Fibroblast of pulmonary artery (primary cell): ENCODE measurements at regions not wholly inside any gene's neighbourhood (a gene's known extent, or its start where the extent isn't known, plus 50 kb on each side); places are given as distances from the start of the nearest gene placed in this dataset.
"Not testable (repeated sequence)": the region's sequence is repeated elsewhere in the genome, so short reads cannot be mapped to it uniquely, and the experiment has no call there.

Experiments used
- DNase-seq: peaks from one replicate; pipeline ENCODE4 v3.0.0-alpha.2; 2010; ENCODE audit warnings: low read depth
- H3K4me3 ChIP-seq: replicated peaks from 2 replicates; pipeline ENCODE4 v1.5.1; 2011; ENCODE audit warnings: low read depth, mild to moderate bottlenecking, control low read depth, low read length, moderate library complexity
- TF ChIP-seq, protein P1 (sequence below): IDR thresholded peaks from 2 replicates; pipeline ENCODE4 v1.5.1; 2011; ENCODE audit warnings: mild to moderate bottlenecking, control low read depth, low read length, inconsistent platforms; ENCODE audit errors: missing control alignments

- no peak overlapping the region for H3K4me3 ChIP-seq
- TF ChIP-seq, protein P1, sequence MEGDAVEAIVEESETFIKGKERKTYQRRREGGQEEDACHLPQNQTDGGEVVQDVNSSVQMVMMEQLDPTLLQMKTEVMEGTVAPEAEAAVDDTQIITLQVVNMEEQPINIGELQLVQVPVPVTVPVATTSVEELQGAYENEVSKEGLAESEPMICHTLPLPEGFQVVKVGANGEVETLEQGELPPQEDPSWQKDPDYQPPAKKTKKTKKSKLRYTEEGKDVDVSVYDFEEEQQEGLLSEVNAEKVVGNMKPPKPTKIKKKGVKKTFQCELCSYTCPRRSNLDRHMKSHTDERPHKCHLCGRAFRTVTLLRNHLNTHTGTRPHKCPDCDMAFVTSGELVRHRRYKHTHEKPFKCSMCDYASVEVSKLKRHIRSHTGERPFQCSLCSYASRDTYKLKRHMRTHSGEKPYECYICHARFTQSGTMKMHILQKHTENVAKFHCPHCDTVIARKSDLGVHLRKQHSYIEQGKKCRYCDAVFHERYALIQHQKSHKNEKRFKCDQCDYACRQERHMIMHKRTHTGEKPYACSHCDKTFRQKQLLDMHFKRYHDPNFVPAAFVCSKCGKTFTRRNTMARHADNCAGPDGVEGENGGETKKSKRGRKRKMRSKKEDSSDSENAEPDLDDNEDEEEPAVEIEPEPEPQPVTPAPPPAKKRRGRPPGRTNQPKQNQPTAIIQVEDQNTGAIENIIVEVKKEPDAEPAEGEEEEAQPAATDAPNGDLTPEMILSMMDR: no peak
- DNase-seq: peak; percentile 52
Measured at GRCh38 chr2:234178330-234179030, 128.0 kb downstream of the SPP2 start.

DNA sequence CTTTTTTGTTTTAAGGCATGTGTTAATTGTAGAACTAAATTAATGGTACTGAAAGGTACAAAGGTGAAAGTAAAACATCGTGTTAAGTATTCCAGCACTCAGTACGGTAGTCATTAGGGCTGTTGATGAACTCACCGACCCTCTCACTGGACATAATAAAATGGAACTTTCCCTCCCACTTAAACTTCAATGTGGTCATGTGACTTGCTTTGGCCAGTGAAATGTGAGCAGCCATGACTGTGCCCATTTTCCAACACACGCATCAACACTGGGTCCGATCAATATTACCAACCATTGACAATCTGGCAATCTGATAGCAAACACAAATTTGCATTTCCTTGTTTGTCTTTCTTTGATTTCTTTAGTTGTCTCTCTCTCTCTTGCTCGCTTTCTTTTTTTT lies 125.1 kb downstream of the SPP2 start:
- TF ChIP-seq, protein P1: no peak
- no peak for DNase-seq
- no peak overlapping the region for H3K4me3 ChIP-seq

GRCh38 chr2:234174742-234175141 lies 124.2 kb downstream of the SPP2 start:
- TF ChIP-seq, protein P1: no peak
- DNase-seq: no peak
- H3K4me3 ChIP-seq: no peak overlapping the region

DNA sequence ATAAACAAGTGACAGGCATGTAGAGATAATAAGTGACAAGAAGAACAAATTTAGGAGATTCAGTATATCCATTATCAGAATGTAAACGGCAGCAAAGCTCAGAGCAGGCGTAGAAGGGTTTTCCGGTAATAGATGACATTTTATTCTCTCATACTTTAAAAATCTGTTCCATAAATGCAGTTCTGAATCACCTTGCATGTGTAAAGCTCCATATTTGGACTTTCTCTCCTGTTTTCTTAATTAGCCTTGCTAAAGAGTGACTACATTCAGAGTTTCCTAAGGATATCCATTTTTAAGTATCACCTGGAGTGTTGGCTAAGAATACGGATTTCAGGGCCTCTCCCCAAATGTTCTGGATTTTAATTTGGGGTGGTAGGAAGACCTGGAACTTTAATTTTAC lies 122.0 kb downstream of the SPP2 start:
- DNase-seq: no peak
- no peak overlapping the region for H3K4me3 ChIP-seq
- TF ChIP-seq, protein P1: no peak

GRCh38 chr2:234172066-234172465 lies 121.6 kb downstream of the SPP2 start:
- DNase-seq: peak; percentile 47
- TF ChIP-seq, protein P1: no peak
- no peak overlapping the region for H3K4me3 ChIP-seq

GRCh38 chr2:234171666-234172065 lies 121.2 kb downstream of the SPP2 start:
- H3K4me3 ChIP-seq: no peak overlapping the region
- TF ChIP-seq, protein P1: no peak
- no peak for DNase-seq

DNA sequence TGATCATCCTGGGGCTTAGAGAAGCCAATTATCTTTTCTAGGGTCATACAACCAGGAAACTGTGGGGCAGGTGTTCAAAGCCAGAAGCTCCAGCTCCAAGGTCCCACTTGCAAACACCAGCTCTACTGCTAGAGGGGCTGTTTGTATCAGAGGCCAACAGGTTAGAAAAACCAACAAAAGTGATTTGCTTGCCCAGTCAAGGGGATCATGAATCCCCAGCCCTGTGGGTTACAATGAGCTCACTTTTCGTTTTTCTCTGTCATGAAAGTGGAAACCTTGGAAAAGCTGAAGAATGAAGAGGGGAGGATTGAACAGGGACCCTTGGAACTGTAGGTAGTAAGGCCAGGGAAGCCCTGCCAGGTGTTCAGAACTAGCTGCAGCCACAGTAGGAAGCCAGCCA lies 119.2 kb downstream of the SPP2 start:
- DNase-seq: no peak
- H3K4me3 ChIP-seq: no peak overlapping the region
- TF ChIP-seq, protein P1: no peak

DNA sequence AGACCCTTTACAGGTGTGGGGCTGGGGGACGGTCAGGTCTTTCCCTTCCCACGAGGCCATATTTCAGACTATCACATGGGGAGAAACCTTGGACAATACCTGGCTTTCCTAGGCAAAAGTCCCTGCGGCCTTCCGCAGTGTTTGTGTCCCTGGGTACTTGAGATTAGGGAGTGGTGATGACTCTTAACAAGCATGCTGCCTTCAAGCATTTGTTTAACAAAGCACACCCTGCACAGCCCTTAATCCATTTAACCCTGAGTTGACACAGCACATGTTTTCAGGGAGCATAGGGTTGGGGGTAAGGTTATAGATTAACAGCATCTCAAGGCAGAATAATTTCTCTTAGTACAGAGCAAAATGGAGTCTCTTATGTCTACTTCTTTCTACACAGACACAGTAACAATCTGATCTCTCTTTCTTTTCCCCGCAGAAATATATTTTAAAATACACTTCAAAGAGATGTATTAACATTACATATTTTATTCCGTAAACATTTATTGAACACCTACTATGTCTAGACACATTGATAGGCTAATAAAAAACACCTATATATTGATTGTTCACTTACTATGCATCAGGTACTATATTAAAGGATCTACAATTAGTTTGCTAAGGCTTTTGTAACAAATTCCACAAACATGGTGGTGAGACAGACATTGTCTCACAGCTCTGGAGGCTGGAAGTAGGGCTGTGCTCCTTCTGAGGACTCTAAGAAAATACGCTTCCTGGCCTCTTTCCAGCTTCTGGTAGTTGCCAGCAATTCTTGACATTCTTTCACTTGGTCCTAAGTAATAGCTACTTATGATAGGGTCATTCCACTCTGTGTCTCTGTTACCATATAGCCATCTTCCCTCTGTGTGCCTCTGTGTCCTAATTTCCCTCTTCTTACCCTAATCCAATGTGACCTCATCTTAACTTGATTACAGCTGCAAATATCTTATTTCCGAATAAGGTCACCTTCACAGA lies 118.4 kb downstream of the SPP2 start:
- not testable (repeated sequence) for H3K4me3 ChIP-seq
- peak; percentile 91 for DNase-seq
